PC-9 (cell line): ENCODE measurements at regions not wholly inside any gene's neighbourhood (a gene's known extent, or its start where the extent isn't known, plus 50 kb on each side); places are given as distances from the start of the nearest gene placed in this dataset.

ENCODE experiments used
- BruUV-seq: library from RNA; stranded (reverse); fragments of 400-500 nt; replicated peaks from 2 replicates; lab custom pipeline; 2021; lab: Mats Ljungman, UMichigan
- CTCF ChIA-PET: fragments of 300-600 bp; sonication (Branson Sonifier 250); formaldehyde crosslinking; loops from one replicate; lab custom pipeline; 2022; ENCODE audit warnings: antibody characterized with exemption; lab: Charles Lee
- POLR2A ChIA-PET: fragments of 300-600 bp; sonication (Branson Sonifier 250); formaldehyde crosslinking; loops from one replicate; lab custom pipeline; 2022; ENCODE audit warnings: antibody characterized with exemption; ENCODE audit not compliant: unreplicated experiment; lab: Charles Lee
- DNase-seq, 2 experiments: peaks; one replicate each; pipeline versions ENCODE4 v3.0.0 to v3.0.0-alpha.2; 2015 to 2022; ENCODE audit warnings: mixed read lengths in 1 of 2
- H2AFZ ChIP-seq: fragments of 200-600 bp; sonication (generic); 2 replicates; pipeline ENCODE4 v1.8.1; 2017; ENCODE audit warnings: antibody characterized with exemption
- H3F3A ChIP-seq: fragments of 200-600 bp; sonication (generic); 2 replicates; pipeline ENCODE4 v1.8.1; 2017; ENCODE audit warnings: antibody characterized with exemption, mild to moderate bottlenecking, low read depth; ENCODE audit not compliant: insufficient read depth
- H3K27ac ChIP-seq: fragments of 200-600 bp; sonication (generic); 2 replicates; pipeline ENCODE4 v1.6.1; 2016; ENCODE audit warnings: mixed run types
- H3K27me3 ChIP-seq: fragments of 200-600 bp; sonication (generic); 2 replicates; pipeline ENCODE4 v1.6.1; 2016; ENCODE audit warnings: low read depth, mixed run types; ENCODE audit not compliant: insufficient read depth
- H3K36me3 ChIP-seq: fragments of 200-600 bp; sonication (generic); 2 replicates; pipeline ENCODE4 v1.6.1; 2016; ENCODE audit warnings: low read depth, mixed run types
- H3K4me1 ChIP-seq: fragments of 200-600 bp; sonication (generic); replicated peaks from 2 replicates; pipeline ENCODE4 v1.6.1; 2016; ENCODE audit warnings: mixed run types; ENCODE audit not compliant: insufficient read depth
- H3K4me2 ChIP-seq: fragments of 200-600 bp; sonication (generic); 2 replicates; pipeline ENCODE4 v1.6.1; 2017; ENCODE audit warnings: mixed run types
- H3K4me3 ChIP-seq: fragments of 200-600 bp; sonication (generic); 2 replicates; pipeline ENCODE4 v1.6.1; 2016; ENCODE audit warnings: mixed run types
- H3K79me2 ChIP-seq: fragments of 200-600 bp; sonication (generic); 2 replicates; pipeline ENCODE4 v1.6.1; 2017; ENCODE audit warnings: low read depth, mixed run types
- H3K9me2 ChIP-seq: fragments of 200-600 bp; sonication (generic); 2 replicates; pipeline ENCODE4 v1.8.1; 2017; ENCODE audit warnings: mild to moderate bottlenecking; ENCODE audit not compliant: insufficient read depth
- H3K9me3 ChIP-seq: fragments of 200-600 bp; sonication (generic); 2 replicates; pipeline ENCODE4 v1.8.1; 2016; ENCODE audit warnings: low read depth; ENCODE audit not compliant: insufficient read depth
- H4K20me1 ChIP-seq: fragments of 200-600 bp; sonication (generic); 2 replicates; pipeline ENCODE4 v1.8.1; 2017; ENCODE audit not compliant: insufficient read depth
- EZH2 ChIP-seq: fragments of 200-600 bp; sonication (generic); IDR thresholded peaks from 2 replicates; pipeline ENCODE4 v1.8.0; 2017; ENCODE audit warnings: antibody characterized with exemption, low read depth
- intact Hi-C: fragments of 100-400 bp; cut with micrococcal nuclease; formaldehyde crosslinking; loops from one replicate; pipeline ENCODE4 v1.10.0; 2022; ENCODE audit not compliant: unreplicated experiment
- TF ChIP-seq, protein P1 (sequence below): fragments of 200-600 bp; sonication (generic); conservative IDR thresholded peaks from 2 replicates; pipeline ENCODE4 v1.6.1; 2017; ENCODE audit warnings: mixed run types, antibody characterized with exemption, mild to moderate bottlenecking, moderate library complexity

DNA sequence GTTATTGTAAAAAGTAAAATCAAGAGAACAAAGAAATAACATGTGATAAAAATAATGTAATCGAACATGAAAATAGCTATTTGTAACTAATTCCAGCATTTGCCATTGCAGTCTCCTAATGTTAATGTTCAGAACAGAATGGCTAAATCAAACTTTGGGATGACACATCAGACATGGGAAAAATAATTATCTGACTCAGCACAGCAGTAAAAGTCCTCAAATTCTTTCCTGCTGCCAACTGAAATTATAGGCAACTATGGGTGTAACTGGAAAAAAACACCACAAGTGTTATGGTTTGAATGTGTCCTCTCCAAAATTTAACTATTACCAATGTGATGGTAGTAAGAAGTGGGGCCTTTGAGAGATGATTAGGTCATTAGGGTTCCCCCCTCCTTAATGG, 446.7 kb downstream of the C3orf38 start:
- no TSS peak for BruUV-seq
- no peaks in the 10 kb centered on the region for H4K20me1 ChIP-seq
- H3K9me3 ChIP-seq: no peaks in the 10 kb centered on the region
- no peaks in the 10 kb centered on the region for H3K27me3 ChIP-seq
- DNase-seq: no peak
- POLR2A ChIA-PET: no interaction called here
- no peaks in the 10 kb centered on the region for H3K79me2 ChIP-seq
- CTCF ChIA-PET: no interaction called here
- H3K4me3 ChIP-seq: no peak overlapping the region
- no peaks in the 10 kb centered on the region for H3K4me1 ChIP-seq
- H3F3A ChIP-seq: no peaks in the 10 kb centered on the region
- no peak overlapping the region for H2AFZ ChIP-seq
- no peak overlapping the region for H3K4me2 ChIP-seq
- no peak overlapping the region for H3K27ac ChIP-seq
- H3K9me2 ChIP-seq: no peaks in the 10 kb centered on the region
- H3K36me3 ChIP-seq: no peaks in the 10 kb centered on the region
- intact Hi-C loops: no loop called here
- TF ChIP-seq EZH2: no peak
- TF ChIP-seq, protein P1, sequence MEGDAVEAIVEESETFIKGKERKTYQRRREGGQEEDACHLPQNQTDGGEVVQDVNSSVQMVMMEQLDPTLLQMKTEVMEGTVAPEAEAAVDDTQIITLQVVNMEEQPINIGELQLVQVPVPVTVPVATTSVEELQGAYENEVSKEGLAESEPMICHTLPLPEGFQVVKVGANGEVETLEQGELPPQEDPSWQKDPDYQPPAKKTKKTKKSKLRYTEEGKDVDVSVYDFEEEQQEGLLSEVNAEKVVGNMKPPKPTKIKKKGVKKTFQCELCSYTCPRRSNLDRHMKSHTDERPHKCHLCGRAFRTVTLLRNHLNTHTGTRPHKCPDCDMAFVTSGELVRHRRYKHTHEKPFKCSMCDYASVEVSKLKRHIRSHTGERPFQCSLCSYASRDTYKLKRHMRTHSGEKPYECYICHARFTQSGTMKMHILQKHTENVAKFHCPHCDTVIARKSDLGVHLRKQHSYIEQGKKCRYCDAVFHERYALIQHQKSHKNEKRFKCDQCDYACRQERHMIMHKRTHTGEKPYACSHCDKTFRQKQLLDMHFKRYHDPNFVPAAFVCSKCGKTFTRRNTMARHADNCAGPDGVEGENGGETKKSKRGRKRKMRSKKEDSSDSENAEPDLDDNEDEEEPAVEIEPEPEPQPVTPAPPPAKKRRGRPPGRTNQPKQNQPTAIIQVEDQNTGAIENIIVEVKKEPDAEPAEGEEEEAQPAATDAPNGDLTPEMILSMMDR: no peak

DNA sequence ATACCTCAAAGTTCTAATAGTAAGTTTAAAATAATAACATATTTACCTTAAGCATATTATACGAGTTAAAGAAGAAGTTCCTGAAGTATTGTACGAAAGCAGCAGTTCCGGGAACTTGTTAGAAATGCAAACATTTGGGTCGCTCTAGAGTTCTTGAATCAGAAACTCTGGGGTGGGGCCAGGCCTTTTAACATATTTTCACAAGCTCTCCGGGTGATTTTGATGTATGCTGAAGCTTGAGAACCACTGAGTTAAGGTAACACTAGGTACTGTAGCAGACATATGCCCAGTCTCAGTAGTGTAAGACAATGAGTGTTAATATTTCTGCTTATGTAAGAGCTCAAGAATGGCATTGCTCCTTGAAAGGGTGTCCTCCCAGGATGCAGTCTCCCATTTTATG, 461.1 kb downstream of the C3orf38 start:
- Histone ChIP-seq H3K9me3 (no peaks in the 10 kb centered on the region), H3K27me3 (no peaks in the 10 kb centered on the region), H3K9me2 (no peaks in the 10 kb centered on the region), H2AFZ (no peak overlapping the region), H3K36me3 (no peaks in the 10 kb centered on the region), H3K27ac (no peak overlapping the region), H3K4me1 (no peaks in the 10 kb centered on the region), H3K79me2 (no peaks in the 10 kb centered on the region), H3K4me2 (no peak overlapping the region), H4K20me1 (no peaks in the 10 kb centered on the region), H3F3A (no peaks in the 10 kb centered on the region), H3K4me3 (no peak overlapping the region)
- ChIA-PET CTCF (no interaction called here), POLR2A (no interaction called here)
- TF ChIP-seq, protein P1: no peak
- no peak for TF ChIP-seq EZH2
- intact Hi-C loops: no loop called here
- no peak for DNase-seq
- BruUV-seq: no TSS peak

DNA sequence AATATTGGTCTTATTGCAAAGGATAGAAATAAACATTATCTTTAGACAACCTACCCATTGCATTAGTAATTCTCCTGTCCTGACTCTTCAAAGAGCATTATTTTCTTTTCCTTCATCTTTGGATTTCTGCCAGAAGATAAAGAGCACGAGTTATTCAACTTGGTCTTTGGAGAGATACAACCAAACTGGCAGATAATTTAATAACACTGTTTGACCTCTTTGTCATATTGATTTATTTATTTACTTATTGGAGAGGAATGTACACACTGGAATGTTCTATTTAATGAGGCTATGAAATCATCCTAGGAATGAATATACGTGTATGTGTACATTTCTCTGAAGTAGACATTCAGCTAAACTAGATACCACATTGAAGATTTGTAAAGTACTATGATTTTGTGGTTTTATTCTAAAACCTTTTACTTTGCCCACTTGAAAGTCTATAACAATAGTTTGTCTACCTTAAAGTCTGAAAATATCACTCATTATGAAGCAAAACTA, 462.1 kb downstream of the C3orf38 start:
- Histone ChIP-seq H3F3A (no peaks in the 10 kb centered on the region), H3K36me3 (no peaks in the 10 kb centered on the region), H3K4me2 (no peak overlapping the region), H2AFZ (no peak overlapping the region), H3K9me3 (no peaks in the 10 kb centered on the region), H3K9me2 (no peaks in the 10 kb centered on the region), H3K27me3 (no peaks in the 10 kb centered on the region), H3K79me2 (no peaks in the 10 kb centered on the region), H3K27ac (no peak overlapping the region), H3K4me3 (no peak overlapping the region), H3K4me1 (no peaks in the 10 kb centered on the region), H4K20me1 (no peaks in the 10 kb centered on the region)
- no peak for DNase-seq
- intact Hi-C loops: no loop called here
- TF ChIP-seq, protein P1: no peak
- no peak for TF ChIP-seq EZH2
- no TSS peak for BruUV-seq
- POLR2A ChIA-PET: no interaction called here
- CTCF ChIA-PET: no interaction called here
